GM21423 (cell line): ENCODE measurements at regions not wholly inside any gene's neighbourhood (a gene's known extent, or its start where the extent isn't known, plus 50 kb on each side); places are given as distances from the start of the nearest gene placed in this dataset.
A peak's percentile ranks its signal among the peaks of the same experiment; 100 is the strongest.

ENCODE experiments used
- ATAC-seq: cut with Tn5 transposase; IDR thresholded peaks from one replicate; pipeline ENCODE4 v1.9.1; 2021; ENCODE audit warnings: mild to moderate bottlenecking, moderate library complexity; ENCODE audit not compliant: unreplicated experiment

- no peak for ATAC-seq
Observed at GRCh38 chr9:20014168-20014567, 225.3 kb upstream of the SLC24A2 start.

DNA sequence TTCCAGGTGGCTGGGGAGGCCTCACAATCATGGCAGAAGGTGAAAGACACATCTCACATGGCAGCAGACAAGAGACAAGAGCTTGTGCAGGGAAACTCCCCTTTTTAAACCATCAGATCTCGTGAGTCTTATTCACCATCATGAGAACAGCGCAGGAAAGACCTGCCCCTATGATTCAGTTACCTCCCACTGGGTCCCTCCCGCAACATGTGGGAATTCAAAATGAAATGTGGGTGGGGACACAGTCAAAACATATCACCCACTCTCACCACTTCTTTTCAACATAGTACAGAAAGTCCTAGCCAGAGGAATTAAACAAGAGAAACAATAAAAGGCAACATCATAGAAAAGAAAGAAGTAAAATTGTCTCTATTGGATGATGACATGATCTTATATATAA, 223.4 kb upstream of the SLC24A2 start:
- ATAC-seq, result no peak

- ATAC-seq, result no peak
Observed at GRCh38 chr9:20009606-20010005, 220.8 kb upstream of the SLC24A2 start.

- no peak for ATAC-seq
Observed at GRCh38 chr9:20002011-20002410, 213.2 kb upstream of the SLC24A2 start.

GRCh38 chr9:20001058-20001457, 212.2 kb upstream of the SLC24A2 start:
- ATAC-seq, result no peak

DNA sequence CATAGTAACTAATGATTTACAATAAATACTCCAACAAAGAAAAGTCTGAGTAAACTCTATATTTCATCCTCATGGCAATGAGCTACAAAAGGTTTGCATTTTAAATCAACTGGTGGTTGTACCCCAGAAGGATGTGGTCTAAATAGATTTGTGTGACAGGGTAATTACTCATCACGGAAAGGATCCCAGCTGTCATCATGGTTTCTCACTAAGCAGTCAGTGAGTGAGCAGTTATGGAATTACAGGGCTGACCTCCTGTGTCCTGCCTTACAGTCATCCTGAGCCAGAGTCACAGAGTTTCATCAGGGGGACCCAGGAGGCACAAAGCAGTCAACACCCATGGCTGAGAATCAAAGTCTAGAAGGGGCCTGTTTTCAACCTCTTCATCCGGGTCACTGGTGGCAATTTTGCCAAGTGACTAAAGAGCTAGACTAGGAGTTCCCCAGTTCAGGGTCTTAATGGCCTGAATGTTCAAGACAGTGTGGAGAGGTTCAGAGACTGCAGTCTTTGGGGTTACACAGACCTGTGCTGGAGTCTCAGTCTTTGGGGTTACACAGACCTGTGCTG, 210.7 kb upstream of the SLC24A2 start:
- ATAC-seq, result peak; percentile 86

DNA sequence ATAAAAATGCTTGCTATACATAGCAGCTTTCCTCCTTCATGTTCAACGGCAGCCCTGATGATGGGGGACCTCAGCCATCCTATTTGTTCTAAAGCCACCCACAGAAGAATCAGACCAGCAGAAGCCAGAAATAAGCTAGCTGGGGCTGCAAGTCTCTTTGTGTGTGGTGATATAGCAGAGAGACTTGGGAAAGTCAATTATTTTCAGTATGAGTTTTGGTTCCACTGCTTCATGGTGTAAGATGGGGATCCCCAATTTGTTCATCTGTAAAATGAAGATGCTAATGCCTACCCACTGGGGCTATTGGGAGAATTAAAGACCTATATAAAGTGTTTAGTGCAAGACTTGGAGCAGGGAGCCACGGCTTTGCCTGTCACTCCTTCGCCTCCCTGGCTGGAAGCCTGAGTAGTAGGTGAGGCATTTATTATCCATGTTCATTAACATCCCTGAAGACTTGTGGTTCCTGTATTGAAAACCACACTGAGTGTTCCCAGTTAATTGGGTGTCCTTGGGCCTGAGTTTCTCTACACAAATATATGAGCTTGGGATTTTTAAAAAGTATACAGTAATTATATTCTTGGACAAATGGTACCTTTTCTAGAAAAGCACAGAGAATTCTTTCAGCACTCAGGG, 210.1 kb upstream of the SLC24A2 start:
- no peak for ATAC-seq

- ATAC-seq, result peak; percentile 34
Observed at GRCh38 chr9:19998153-19998552, 209.3 kb upstream of the SLC24A2 start.

DNA sequence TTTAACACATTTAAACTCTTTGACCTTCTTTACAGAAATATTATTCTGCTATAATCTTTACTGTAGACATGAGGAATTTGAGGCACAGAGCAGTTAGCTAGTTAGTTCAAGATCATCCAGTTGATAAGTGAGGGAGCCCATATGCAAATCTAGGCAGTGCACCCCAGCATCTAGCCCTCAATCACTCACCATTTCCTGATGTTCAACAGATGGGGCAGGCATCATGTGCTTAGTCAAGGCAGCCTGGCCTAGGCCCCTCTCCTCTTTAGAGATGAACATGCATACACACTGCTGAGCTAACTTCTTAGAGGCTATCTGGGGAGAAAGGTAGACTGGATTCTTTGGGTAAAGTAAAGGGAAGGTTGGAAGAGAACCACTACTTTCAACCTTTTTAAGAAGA, 206.8 kb upstream of the SLC24A2 start:
- ATAC-seq, result no peak

GRCh38 chr9:19994296-19994695, 205.5 kb upstream of the SLC24A2 start:
- ATAC-seq, result no peak

- no peak for ATAC-seq
Observed at GRCh38 chr9:19992556-19992955, 203.7 kb upstream of the SLC24A2 start.

DNA sequence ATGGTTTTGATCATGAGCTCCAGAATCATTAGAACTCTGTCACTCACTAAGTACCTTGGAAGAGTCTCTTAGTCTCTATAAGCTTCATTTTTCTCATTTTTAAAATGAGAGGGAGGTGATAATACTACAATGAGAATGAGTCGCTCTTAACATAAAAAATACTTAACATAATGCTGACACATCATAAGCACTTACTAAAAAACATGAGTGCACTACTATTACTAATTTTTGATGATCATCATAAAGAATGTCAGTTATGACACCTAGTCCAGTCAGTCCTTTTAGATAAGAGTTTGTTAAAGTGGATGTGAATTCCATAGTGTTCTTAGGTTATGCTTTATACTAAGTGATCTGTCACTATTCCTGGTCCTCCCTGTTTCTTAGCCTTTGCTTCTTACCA, 200.4 kb upstream of the SLC24A2 start:
- no peak for ATAC-seq

GRCh38 chr9:19988281-19988680, 199.4 kb upstream of the SLC24A2 start:
- ATAC-seq, result no peak

DNA sequence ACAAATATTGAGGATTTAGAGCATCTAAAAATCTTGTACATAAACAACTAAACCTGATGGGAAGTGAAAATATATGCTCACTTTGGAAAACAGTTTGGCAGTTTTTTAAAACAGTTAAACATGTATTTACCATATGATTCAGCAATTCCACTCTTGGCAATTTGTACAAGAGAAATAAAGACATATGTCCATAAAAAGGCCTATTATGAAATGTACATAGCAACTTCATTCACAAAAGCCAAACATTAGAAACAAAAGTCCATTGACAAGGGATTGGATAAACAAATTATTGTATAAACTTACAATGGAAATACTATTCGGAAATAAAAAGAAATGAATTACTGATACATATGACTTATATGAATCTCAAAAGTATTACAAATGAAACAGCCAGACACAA, 196.2 kb upstream of the SLC24A2 start:
- ATAC-seq, result no peak

GRCh38 chr9:19976226-19976625, 187.4 kb upstream of the SLC24A2 start:
- no peak for ATAC-seq

DNA sequence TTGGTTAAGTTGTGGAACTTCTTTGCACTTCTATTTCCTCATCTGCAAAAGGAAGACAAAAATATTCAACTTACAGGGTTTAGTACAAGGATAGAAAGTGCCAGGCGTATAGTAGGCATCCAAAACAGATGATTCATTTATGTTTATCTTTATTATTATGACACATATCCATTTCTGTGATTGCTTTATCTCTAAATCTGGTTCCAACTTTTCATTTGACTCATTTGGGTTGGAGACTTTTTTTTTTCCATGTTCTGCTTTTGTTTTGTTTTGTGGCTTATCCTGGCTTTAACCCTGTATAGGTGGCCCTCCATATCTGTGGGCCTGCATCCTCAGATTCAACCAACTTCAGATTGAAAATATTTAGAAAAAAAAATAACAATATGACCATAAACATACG, 186.7 kb upstream of the SLC24A2 start:
- no peak for ATAC-seq

DNA sequence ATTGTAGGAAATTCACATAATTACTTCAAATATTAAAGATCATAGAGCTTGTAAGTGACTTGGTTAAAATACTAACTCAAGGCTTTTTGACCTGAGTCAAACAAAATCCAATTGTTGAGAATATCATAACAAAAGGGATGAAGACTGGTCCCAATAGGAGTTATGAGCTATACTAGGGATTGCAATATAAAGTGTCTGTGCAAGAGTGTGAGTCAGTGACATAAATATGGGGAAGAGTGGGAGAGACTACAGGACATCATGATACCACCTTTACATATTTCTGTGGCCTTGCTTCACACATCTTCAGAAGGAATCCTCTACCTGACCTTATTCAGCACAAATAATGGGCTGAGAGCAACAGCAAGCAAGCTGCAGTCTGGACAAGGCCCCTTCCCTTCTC, 180.9 kb upstream of the SLC24A2 start:
- no peak for ATAC-seq

GRCh38 chr9:19967888-19968459, 179.1 kb upstream of the SLC24A2 start:
- ATAC-seq, result no peak

DNA sequence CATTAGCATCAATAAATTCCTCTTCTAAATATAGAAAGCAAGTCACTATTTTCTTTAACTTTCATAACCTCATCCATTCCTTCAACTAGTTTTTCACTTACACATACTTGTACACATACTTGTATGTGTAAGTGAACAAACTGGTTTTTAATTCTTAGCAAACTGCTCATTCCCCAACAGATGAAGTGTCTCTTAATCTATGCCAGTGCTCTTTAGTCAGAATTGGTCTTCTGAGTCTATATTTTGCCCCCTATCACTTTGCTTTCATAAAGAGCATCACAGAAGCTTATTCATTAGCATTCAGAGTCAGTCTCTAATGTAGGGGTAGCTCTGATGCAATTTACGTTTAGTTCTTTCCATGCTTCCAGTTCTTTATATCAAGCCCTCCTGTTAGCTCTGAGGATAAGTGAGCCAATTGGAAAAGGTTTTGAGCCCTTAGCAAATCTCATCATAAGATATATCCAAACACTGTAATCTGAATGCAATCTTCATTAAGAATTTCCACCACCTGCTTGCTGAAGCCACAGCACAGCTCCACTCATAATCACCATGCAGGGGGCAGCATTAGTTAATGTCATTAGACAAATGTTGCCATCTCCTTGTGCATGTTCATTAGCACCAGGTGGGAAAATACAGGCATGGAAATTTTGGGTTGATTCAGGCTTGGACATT, 178.5 kb upstream of the SLC24A2 start:
- no peak for ATAC-seq

- no peak for ATAC-seq
Observed at GRCh38 chr9:19965336-19965735, 176.5 kb upstream of the SLC24A2 start.

DNA sequence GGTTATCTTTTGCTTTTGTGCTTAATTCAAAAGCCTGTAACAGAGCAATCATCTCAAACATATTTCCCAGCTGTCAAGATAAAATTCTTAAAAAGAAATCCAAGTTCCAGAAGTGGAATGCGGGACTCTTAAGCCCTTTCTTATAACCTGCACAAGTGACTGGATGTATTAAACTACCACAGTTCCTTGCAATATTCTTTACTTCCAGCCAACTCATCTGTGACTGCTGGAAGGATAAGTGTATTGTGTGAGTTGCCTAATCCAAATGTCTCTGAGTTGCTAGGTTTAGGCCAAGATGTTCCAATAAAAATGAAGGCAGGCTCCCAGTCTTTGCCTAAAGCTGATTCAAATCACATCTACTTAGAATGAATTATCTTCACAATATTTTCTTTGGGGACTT, 159.2 kb upstream of the SLC24A2 start:
- no peak for ATAC-seq

DNA sequence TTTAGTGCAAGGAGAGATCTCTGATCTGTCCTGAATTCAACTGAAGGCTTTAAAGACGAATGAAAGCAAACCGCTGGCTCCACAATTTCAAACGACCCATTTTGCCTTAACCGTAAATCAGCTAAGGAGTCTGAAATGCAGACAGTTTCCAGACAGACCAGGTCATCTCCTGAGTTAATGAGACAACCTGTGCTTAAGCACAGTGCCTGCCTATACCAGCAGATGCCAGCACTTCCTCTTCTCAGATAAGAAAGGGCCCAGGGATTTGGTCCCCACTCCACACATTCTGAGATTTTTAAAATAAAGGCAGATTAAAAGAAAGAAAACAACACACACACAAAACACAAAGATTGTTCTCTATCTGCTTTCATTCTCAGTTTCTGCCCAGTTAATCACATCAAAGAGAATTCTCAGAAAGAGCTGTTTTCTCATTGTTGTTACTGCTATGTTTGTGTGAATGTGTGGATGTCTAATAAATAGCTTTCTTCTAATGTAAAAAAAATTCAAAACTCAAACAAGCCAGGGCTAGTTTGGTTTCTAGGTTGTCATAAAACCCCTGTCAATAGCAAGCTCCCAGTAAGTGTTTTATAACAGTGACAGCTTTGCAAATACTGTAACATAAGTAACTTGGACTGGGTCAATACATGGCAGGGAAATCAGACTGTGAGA, 157.7 kb upstream of the SLC24A2 start:
- ATAC-seq, result peak; percentile 64
